ENCODE measurements at regions not wholly inside any gene's neighbourhood (a gene's known extent, or its start where the extent isn't known, plus 50 kb on each side); places are given as distances from the start of the nearest gene placed in this dataset.
"Not testable (repeated sequence)": the region's sequence is repeated elsewhere in the genome, so short reads cannot be mapped to it uniquely, and the experiment has no call there.

DNA sequence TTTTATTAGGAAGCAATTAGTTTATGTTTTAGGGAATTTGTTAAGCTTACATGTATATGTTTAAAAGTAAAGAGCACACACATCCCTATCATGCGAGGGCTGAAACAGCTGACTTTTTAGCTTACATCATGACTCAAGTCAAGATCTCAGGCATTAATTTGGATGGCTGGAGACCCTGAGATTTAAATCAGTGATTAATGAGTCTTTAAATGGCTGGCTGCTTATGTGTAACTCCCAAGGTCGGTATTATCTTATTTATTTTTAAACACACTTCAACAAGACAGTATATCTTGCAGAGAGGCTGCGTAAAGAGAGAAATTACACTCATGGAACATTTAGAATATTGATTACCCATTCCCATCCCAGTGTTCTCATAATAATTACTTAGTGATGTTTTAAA lies 169.4 kb downstream of the KBTBD8 start:
- no peak for DNase-seq

DNA sequence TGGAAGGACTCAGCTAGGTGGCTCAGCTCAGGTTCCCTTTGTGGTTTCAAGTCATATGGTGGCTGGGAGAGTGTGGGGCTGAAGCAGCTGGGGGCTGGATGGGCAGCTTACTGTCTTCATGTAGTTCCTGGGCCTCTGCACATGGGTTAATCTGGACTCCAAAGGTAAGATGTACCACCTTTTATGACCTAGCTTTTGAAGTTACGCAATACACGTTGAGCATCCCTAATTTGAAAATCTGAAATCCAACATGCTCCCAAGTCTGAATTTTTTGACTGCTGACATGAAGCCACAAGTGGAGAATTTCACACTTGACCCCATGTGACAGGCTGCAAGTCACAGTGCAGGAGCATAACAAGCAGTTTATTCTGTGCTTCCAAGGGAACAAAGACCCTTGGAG lies 173.7 kb downstream of the KBTBD8 start:
- DNase-seq, result no peak

DNA sequence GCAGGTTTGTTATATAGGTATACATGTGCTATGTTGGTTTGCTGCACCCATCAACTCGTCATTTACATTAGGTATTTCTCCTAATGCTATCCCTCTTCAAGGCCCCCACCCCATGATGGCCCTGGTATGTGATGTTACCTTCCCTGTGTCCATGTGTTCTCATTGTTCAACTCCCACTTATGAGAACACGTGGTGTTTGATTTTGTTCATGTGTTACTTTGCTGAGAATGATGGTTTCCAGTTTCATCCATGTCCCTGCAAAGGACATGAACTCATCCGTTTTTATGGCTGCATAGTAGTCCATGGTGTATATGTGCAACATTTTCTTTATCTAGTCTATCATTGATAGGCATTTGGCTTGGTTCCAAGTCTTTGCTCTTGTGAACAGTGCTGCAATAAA lies 175.0 kb downstream of the KBTBD8 start:
- not testable (repeated sequence) for DNase-seq

DNA sequence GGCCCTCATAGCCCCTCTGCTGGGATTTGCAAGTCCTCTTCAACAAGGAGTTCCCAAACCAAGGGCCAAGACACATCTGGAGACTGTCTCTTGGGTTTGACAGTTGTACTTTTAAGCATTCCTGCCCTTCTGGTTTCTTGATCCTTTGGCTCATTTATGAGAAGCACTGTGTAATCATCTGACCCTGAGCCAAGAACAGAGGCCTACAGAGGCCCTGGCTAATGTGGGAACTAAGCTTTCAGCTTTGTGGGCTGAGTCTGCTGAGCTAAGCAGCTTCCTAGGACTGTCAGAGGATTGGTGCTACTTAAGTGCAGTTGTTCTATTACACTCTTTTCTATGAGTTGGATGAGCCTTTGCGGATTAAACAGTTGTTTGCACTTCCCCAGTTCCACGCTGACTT lies 178.3 kb downstream of the KBTBD8 start:
- DNase-seq, result no peak

DNA sequence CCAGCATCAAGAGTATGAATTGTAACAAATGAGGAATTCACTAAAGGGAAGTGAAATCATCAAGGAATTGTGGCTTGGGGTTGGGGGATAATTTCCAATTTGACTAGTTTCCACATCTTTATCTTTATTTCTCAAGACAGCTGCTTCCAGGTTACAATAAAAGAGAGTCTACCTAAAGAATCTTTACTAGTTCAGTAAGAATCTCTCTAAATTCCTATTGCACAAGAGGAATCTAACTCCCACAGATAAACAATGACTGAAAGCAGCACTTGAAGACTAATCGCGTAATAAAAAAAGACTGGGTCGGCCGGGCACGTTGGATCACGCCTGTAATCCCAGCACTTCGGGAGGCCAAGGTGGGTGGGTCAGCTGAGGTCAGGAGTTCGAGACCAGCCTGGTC lies 194.4 kb downstream of the KBTBD8 start:
- no peak for DNase-seq

DNA sequence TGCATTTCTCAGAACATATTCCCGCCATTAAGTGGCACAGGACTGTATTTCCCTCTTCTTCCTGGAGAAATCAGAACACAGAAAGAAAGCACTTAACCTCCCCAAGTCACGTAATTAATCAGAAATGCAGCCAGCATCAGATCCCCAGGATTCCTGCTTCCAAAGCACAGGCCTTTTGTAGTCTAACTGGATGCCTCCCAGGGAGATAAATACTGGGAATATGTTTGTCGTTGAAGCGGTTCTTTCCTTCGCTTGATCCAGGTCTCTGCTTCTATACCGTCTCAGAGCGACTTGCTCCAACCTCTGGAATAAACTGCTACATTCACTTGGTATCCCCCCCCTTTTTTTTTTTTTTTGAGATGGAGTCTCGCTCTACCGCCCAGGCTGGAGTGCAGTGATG lies 198.6 kb downstream of the KBTBD8 start:
- peak; percentile 18 for DNase-seq

DNA sequence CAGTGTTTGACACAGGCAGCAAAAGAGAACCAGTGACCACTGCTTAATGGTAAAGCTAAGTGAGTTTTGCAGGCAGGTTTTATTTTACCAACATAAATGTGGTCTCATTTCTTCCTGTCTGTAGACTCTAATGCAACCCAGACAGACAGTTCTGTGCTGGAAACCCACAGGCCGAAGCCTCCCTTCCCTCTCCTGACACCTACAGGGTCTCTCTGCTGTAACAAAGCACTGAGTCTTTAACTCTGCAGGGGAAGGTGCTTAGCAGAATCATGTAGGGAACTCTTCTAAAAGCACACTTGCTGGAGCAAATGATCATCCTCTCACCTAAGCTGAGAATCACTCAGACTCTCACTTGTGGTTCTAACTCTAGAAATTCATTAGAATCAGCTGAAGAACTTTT lies 200.3 kb downstream of the KBTBD8 start:
- DNase-seq, result no peak

DNA sequence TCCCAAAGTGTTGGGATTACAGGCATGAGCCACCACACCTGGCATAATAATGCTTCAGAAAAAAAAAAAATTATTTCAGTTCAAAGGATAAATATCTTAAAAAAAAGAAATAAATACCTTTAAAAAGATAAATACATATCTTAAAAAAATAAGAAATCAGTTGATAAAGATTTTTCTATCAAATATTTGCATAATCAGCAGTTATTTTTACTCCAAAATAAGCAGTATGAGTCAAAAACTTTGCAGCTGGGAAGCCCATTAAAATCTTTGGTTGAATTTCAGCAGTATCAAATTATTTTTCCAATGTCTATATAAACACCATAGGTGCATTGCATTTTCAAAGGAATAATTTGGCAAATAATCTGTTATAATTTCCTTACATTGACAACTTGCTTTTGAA lies 202.5 kb downstream of the KBTBD8 start:
- DNase-seq, result no peak

DNA sequence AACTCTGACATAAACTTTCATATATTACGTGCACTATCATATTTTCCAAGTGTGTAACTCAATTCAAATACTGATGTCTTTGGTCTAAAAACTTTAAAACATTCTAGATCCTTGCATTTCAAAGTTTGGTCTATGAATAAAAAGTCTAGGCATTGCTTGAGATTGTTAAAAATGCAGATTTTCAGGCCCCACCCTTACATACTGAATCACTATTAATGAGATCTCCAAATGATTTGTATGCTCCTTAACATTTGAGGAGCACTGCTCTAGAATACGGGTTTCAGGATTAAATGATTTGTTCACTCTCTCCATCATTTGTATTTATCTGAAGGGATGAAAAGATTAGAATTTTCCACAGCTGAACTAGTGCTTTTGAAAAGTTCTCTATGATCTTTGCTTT lies 202.9 kb downstream of the KBTBD8 start:
- no peak for DNase-seq

DNA sequence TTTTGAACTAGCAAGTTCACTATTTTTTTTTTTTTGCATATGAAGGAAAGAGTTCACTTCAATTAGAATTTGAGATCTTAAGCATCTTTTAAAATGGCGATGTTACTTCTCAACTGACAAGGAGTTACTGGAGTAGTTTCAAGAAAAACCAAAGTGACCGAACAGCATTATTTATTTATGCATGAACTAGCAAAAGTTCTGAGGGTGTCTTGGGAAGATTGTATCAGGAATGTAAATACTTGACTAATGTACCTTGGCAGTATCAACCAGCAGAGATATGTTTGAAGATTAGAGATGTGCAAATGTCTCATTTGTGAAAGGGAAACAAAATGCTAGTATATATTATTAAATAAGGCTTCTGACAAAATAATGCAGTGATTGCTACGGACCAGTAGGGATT lies 203.9 kb downstream of the KBTBD8 start:
- no peak for DNase-seq

DNA sequence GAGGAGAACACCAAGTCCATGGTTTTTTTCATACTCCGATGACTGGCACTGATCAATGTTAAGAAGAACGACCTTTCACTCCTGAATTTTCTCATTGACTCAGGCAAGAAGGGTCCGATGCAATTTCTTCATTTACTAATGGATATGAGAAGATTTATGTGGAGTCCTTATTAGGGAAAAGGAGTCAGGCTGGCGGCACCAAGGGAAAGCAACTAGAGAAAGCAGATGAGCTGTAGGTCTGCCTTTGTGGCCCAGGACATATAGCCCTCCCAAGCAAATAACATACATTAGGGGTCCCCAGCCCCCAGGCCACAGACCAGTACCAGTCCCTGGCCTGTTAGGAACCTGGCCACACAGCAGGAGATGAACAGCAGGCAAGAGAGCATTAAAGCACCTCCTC lies 206.8 kb downstream of the KBTBD8 start:
- DNase-seq, result no peak

DNA sequence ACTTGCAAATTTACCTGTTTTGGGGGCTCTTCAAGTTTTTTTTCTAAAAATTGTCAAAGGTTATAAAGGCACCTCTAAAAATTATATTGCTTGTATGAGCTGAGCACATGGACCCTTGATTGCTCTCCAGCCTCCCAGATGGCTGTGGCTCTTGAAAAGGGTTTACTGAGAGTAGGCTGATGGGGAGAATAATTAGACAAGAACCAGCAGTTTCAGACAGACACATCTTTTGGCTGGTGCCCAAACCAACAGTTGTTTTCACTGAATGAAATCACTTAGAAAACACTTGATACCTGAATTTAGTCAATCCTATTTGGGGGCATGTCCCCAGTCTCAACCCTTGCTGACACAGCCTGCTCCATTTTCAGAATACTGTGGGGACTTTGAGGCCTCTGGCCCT lies 217.6 kb downstream of the KBTBD8 start:
- DNase-seq, result no peak

DNA sequence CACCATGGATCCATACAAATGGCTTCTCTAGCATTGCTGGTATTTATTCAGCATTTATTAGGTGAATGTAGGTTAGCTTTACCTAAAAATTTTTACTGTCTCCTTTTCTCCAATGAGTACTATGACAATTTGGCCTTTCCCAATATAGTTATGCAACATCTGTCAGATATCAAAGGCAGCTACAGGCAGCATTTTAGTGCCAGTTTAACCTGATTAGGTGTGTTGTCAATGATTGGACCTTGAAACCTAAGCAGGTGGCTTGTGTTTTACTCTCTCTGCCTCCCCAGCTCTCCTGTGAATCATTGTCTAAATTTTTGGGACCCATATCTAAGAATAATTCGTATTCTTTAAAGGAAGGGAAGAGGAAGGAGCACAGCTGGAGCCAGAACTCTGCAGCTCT lies 228.9 kb downstream of the KBTBD8 start:
- DNase-seq, result no peak

DNA sequence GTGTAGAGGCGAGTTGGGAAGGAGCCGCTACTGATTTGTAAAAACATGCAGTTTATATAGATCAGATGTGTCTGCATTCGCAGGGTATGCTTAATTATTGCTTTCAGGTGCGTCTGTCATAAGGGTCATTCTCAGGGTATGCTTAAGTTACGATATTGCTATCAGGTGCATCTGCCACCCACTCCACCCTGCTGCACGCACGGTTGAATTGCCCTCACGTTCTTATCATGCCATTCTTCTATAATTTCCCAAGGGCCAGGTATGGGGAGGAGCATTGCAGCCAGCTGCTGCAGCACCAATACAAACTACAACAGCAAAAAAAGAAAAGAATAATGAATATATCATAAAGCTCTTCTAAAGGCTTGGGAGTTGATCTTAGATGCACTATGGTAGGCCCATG lies 230.0 kb downstream of the KBTBD8 start:
- DNase-seq, result no peak

DNA sequence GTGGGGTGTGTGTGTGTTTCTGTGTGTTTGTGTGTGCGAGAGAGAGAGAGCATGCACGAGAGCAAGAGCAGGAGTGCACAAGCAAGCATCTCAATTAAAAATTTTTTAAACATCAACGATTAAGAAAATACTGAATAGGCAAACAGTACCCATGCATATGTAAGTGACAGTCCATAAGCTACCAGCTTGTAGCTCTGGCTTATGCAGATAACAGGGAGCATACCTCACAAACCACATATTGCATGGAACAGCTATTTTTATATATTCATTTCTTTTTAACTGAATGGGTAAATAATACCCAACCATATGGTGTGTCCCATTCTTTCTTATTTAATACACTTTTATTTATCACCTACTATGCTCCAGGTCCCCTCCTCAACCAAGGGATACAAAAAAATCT lies 234.5 kb downstream of the KBTBD8 start:
- DNase-seq, result no peak

DNA sequence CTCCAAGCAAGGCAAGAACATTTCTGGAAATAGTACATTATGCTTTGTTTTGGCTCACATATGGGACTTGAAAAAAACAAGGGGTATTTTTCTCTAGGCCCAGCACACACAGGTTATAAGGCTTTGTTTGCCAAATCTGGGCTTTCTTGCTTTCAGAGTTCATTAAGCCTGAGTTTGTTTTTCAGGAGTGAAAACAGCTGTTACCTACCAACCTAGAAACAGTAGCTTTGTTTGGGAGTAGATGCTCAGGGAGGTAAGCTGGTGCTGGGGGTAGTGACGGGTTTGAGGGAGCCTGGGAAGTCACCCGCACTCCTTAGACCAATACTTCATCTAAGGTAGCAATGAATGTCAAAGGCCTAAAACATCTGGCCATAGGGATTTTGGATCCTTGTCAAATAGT lies 241.2 kb downstream of the KBTBD8 start:
- no peak for DNase-seq

DNA sequence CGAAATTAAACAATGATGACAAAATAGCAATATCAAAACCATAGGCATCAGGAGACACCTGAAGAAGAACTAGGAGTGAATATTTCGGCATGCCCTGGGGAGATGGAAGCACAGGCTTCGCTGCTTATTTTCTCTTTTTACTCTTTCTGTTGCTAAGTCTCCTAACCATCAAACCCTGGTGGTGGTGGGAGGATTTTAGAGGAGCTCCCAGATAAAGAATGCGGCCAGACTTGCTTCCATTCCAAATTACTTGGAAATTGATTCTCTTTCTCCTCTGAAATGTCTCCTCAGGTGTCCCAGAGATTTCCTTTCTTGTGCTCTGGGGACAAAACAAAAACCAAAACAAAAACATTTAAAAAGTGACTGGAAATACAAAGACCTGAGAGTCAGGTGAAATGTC lies 243.0 kb downstream of the KBTBD8 start:
- DNase-seq, result no peak

DNA sequence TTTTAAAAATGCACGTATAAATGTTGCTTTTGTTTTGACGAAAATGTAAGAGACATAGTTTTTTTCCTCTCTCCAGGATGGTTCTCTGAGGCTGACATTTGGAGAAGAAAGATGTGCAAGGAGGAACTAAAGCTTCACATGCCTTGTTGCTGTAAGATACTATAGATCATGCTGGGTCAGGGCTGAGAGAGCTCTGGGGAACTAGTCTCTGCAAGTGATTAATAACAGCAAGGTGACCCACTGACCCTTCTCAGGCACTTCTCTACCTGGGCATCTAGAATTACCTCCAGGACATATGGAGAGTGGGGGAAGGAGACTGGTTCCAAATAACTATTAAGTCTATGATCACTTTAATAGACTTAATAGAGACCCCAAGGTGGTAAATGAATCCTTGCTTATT lies 246.0 kb downstream of the KBTBD8 start:
- no peak for DNase-seq

DNA sequence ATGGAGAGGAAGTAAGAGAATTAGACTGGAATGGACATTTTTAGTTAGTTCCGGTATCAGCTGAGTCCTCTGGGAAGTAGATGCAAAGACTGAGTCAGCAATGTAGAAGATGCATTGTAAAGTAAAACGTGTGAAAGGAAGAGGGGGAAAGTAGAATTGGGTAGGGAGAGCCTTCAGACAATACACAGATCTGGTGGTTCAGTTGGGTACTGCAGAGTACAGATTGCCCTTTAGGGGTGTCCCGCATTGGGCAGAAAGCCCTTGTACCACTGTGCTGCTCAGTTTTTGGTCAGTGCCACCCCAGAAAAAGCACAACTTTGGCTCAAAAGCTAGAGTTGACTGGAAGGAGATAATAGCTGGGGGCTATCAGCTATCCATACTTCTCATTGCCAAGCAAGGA lies 247.4 kb downstream of the KBTBD8 start:
- no peak for DNase-seq

DNA sequence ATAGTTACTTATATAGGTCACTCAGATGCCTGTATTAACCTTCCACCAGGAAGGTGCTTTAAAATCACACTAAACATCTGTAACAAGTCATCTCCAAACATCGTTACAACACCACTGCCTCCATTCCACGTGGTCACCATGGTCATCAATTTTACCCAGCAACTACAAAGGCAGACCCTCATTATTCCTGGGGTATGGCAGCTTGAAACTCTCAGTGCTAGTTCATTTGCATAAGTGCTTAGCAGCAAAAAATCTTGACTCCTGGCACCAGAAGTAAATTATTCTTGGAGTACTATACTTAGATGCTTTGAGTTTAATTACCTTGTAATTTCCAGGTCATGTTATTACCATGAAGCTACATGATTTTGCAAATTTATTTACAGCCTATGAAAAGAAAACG lies 250.6 kb downstream of the KBTBD8 start:
- DNase-seq, result no peak

DNA sequence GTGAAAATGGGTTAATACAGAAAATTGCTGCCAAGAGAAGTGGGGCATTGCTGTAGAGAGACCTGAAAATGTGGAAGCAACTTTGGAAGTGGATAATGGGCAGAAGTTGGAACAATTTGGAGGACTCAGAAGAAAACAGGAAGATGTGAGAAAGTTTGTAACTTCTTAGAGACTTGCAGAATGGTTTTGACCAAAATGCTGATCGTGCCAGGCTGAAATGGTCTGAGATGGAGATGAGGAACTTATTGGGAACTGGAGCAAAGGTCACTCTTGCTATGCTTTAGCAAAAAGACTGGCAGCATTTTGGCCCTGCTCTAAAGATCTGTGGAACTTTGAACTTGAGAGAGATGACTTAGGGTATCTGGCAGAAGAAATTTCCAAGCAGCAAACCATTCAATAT lies 254.8 kb downstream of the KBTBD8 start:
- not testable (repeated sequence) for DNase-seq

DNA sequence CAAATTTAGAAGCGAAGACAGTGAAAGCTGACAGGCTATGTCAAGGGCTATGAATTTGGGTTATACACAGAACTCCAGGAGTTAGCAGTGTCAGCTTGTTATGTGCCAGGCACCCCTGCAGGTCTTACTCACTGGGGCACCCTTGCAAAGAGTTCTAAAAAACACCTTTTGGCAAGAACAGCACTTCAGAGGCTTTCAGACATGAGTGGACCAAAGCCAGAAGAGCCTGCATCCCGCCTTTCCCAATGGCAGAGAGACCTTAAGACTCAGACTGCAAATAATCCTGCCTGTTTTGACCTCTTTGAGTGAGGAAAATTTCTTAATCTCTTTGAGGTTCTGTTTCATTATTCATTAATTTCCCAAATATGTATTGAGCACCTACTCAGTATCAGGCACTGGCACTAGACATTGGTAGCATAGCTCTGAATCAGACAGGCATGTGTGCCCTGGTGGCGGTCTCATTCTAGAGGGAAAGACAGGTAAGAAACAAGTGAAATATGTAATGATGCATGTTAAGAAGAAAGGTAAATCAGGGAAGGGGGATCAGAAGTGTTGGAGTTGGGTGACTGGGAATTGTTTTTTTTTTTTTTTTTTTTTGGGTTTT lies 280.0 kb downstream of the KBTBD8 start:
- DNase-seq, result no peak

DNA sequence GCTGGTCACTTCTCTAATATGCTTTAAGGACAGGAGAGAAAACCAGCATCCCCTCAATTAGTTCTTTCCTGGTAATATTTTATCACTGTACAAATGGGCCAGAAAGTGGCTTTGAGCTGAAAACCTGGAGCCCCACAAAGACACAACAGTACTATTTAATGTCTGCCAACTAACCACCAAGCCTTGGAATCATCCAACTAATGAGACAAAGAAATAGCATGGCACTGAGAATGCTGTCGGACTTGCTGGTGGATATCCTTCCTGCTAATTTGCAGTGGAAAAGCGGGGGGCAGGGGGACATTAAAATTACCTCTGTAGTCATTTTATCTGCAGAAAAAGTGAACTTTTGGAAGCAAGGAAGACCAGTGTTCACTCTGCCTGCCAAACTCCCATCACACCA lies 288.5 kb downstream of the KBTBD8 start:
- DNase-seq, result no peak

DNA sequence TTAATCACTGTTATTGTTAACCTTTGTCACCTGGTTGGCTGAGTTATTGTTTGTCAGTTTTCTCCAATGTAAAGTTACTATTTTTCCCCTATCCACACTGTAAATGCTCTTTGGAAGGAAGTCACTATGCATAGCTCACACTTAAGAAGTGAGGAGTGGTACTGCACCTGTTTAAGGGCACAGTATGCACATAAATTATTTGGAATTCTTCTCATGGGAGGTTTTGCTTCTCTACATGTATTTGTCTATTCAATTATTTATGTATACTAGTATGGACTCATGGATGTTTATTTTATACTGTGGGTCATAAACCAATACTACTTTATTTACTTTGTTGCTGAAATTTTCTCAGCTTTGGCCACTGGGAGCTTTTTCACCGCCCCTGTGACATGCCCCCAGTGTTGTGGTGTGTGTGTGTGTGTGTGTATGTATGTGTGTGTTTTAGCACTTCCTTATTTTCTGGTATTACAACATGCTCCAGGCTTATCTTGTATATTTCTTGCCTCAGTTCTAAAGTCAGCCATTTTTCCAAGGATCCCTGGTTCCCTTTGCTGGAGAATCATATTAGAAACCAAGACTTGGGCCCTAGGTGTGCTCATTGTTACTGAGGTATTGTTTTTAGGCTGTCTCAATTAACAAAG lies 290.5 kb downstream of the KBTBD8 start:
- DNase-seq, result no peak

DNA sequence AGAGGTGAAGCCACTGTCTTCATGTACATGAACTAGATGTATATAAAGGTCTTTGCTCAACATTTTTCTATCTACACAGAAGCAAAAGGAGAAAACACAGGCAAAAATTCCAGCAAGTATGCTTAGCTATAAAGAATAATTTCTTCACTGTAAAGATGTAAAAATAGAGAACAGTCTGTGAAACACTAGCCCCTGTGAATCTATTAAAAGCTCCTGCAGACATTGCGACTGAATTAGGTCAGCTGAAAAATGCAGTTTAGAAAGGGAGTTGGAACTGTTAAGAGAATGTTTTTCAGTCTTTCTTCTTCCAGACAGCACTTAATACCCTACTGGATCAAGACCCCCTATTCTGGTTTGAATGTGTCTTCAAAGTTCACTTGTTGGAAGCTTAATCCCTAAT lies 291.5 kb downstream of the KBTBD8 start:
- DNase-seq, result no peak
